ENCODE measurements at regions not wholly inside any gene's neighbourhood (a gene's known extent, or its start where the extent isn't known, plus 50 kb on each side); places are given as distances from the start of the nearest gene placed in this dataset.

GRCh38 chr13:62847520-62847919, 1431.9 kb upstream of the PCDH20 start:
- no peak for DNase-seq (ENCODE audit: low spot score)
- Histone ChIP-seq H3K27me3 (no peaks in the 10 kb centered on the region), H3K4me3 (no peak overlapping the region), H3K36me3 (no peaks in the 10 kb centered on the region), H3K9me3 (no peaks in the 10 kb centered on the region), H3K4me1 (no peaks in the 10 kb centered on the region), H3K27ac (no peak overlapping the region)
- TF ChIP-seq, protein P1, sequence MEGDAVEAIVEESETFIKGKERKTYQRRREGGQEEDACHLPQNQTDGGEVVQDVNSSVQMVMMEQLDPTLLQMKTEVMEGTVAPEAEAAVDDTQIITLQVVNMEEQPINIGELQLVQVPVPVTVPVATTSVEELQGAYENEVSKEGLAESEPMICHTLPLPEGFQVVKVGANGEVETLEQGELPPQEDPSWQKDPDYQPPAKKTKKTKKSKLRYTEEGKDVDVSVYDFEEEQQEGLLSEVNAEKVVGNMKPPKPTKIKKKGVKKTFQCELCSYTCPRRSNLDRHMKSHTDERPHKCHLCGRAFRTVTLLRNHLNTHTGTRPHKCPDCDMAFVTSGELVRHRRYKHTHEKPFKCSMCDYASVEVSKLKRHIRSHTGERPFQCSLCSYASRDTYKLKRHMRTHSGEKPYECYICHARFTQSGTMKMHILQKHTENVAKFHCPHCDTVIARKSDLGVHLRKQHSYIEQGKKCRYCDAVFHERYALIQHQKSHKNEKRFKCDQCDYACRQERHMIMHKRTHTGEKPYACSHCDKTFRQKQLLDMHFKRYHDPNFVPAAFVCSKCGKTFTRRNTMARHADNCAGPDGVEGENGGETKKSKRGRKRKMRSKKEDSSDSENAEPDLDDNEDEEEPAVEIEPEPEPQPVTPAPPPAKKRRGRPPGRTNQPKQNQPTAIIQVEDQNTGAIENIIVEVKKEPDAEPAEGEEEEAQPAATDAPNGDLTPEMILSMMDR (IDR thresholded peaks at IDR 0.05), result no peak

DNA sequence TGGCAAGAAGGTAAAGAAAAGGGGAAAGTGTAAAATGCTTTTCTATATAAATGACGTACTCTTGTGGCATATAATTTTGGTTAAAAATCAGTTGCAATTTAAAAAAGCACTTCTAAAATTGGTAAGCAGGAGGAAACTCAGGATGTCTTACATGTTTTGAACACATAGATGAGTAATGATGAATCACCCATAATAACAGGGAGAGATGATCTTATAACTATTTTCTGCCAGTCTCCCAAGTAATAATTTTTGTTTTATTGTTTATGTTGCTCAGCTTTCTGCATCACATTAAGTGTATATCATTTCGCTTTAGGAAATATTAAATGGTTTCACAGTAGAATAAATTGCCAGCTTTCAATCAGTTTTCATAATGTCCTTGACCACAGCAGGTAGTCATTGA, 1430.7 kb upstream of the PCDH20 start:
- no peak for DNase-seq (ENCODE audit: low spot score)
- H3K36me3 ChIP-seq, result no peaks in the 10 kb centered on the region
- H3K27ac ChIP-seq, result no peak overlapping the region
- H3K27me3 ChIP-seq, result no peaks in the 10 kb centered on the region
- H3K4me3 ChIP-seq, result no peak overlapping the region
- TF ChIP-seq, protein P1 (IDR thresholded peaks at IDR 0.05), result no peak
- no peaks in the 10 kb centered on the region for H3K9me3 ChIP-seq
- no peaks in the 10 kb centered on the region for H3K4me1 ChIP-seq

- DNase-seq (ENCODE audit: low spot score), result no peak
- TF ChIP-seq, protein P1 (IDR thresholded peaks at IDR 0.05), result no peak
- H3K4me3 ChIP-seq, result no peak overlapping the region
These were observed 1423.7 kb upstream of the PCDH20 start for GRCh38 chr13:62839338-62839737.

DNA sequence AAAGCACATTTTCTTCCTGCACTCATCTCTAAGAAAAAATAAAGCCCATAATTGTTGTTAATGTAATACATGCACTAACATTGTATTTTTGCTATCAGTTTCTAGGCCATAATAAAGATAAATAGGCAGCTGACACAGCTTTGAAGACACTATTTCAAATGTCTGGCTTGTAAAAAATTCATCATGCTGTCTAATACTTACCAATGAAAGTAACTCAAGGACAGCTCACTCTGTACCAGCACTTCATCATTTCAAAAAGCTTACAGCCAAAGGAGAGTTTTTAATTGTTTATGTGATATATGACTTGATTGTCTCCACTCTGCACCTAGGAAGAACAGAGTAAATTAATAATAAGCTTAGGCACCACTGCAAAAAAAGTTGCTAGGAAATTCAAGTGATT, 1423.3 kb upstream of the PCDH20 start:
- no peak overlapping the region for H3K27ac ChIP-seq
- no peak overlapping the region for H3K4me3 ChIP-seq

More at GRCh38 chr13:62839338-62839737, 1423.7 kb upstream of the PCDH20 start:
- Histone ChIP-seq H3K9me3 (no peaks in the 10 kb centered on the region), H3K36me3 (no peaks in the 10 kb centered on the region), H3K4me1 (no peaks in the 10 kb centered on the region), H3K27me3 (no peaks in the 10 kb centered on the region), H3K27ac (no peak overlapping the region)

GRCh38 chr13:62837895-62838294, 1422.2 kb upstream of the PCDH20 start:
- H3K36me3 ChIP-seq, result no peaks in the 10 kb centered on the region
- no peaks in the 10 kb centered on the region for H3K4me1 ChIP-seq
- H3K27ac ChIP-seq, result no peak overlapping the region
- H3K4me3 ChIP-seq, result no peak overlapping the region
- no peak for DNase-seq (ENCODE audit: low spot score)
- H3K27me3 ChIP-seq, result no peaks in the 10 kb centered on the region
- TF ChIP-seq, protein P1 (IDR thresholded peaks at IDR 0.05), result no peak
- H3K9me3 ChIP-seq, result no peaks in the 10 kb centered on the region

More for the DNA sequence above, 1423.3 kb upstream of the PCDH20 start:
- Histone ChIP-seq H3K4me1 (no peaks in the 10 kb centered on the region), H3K36me3 (no peaks in the 10 kb centered on the region), H3K9me3 (no peaks in the 10 kb centered on the region), H3K27me3 (no peaks in the 10 kb centered on the region)
- DNase-seq (ENCODE audit: low spot score), result no peak
- TF ChIP-seq, protein P1 (IDR thresholded peaks at IDR 0.05), result no peak

GRCh38 chr13:62829486-62829885, 1413.8 kb upstream of the PCDH20 start:
- Histone ChIP-seq H3K4me3 (no peak overlapping the region), H3K36me3 (no peaks in the 10 kb centered on the region), H3K27ac (no peak overlapping the region), H3K9me3 (no peaks in the 10 kb centered on the region), H3K4me1 (no peaks in the 10 kb centered on the region), H3K27me3 (no peaks in the 10 kb centered on the region)
- no peak for DNase-seq (ENCODE audit: low spot score)
- TF ChIP-seq, protein P1 (IDR thresholded peaks at IDR 0.05), result no peak
